ENCODE measurements at regions not wholly inside any gene's neighbourhood (a gene's known extent, or its start where the extent isn't known, plus 50 kb on each side); places are given as distances from the start of the nearest gene placed in this dataset.

- no peaks in the 10 kb centered on the region for H3K36me3 ChIP-seq (ENCODE audit: low read depth)
- no peak for ATAC-seq
- no peak overlapping the region for H3K4me3 ChIP-seq
- H3K9me3 ChIP-seq: no peaks in the 10 kb centered on the region
- intact Hi-C loops (cut with DNase I, micrococcal nuclease): no loop called here
- peaks cover 14% of the 10 kb centered on the region for H3K4me1 ChIP-seq (ENCODE audit: low read depth)
- no peak for TF ChIP-seq CTCF (IDR thresholded peaks at IDR 0.05)
- no peak for DNase-seq
Measured at GRCh38 chr7:344608-344994, 54.6 kb downstream of the FOXL3 start.

- DNase-seq (peak in 1 of 3 donors; percentile 29), ATAC-seq (no peak)
- Histone ChIP-seq H3K4me3 (no peak overlapping the region), H3K36me3 (ENCODE audit: low read depth) (no peaks in the 10 kb centered on the region), H3K4me1 (ENCODE audit: low read depth) (peaks cover 9% of the 10 kb centered on the region), H3K9me3 (no peaks in the 10 kb centered on the region)
- TF ChIP-seq CTCF (IDR thresholded peaks at IDR 0.05): no peak
- intact Hi-C loops (cut with DNase I, micrococcal nuclease): no loop called here
Measured at GRCh38 chr7:346116-346898, 56.3 kb downstream of the FOXL3 start.

- ATAC-seq: no peak
- peak in 1 of 3 donors; percentile 36 for DNase-seq
- no peaks in the 10 kb centered on the region for H3K9me3 ChIP-seq
- intact Hi-C loops (cut with DNase I, micrococcal nuclease): no loop called here
- no peak overlapping the region for H3K4me3 ChIP-seq
- no peak for TF ChIP-seq CTCF (IDR thresholded peaks at IDR 0.05)
- H3K36me3 ChIP-seq (ENCODE audit: low read depth): no peaks in the 10 kb centered on the region
- peaks cover under 1% of the 10 kb centered on the region for H3K4me1 ChIP-seq (ENCODE audit: low read depth)
Measured at GRCh38 chr7:347001-347590, 57.1 kb downstream of the FOXL3 start.

- Histone ChIP-seq H3K36me3 (ENCODE audit: low read depth) (no peaks in the 10 kb centered on the region), H3K4me3 (no peak overlapping the region), H3K4me1 (ENCODE audit: low read depth) (no peaks in the 10 kb centered on the region), H3K9me3 (no peaks in the 10 kb centered on the region)
- peak in 1 of 3 donors; percentile 30 for DNase-seq
- intact Hi-C loops (cut with DNase I, micrococcal nuclease): no loop called here
- ATAC-seq: no peak
- TF ChIP-seq CTCF (IDR thresholded peaks at IDR 0.05): no peak
Measured at GRCh38 chr7:347644-348479, 57.9 kb downstream of the FOXL3 start.

GRCh38 chr7:348480-348844, 58.5 kb downstream of the FOXL3 start:
- intact Hi-C loops (cut with DNase I, micrococcal nuclease): no loop called here
- peak in 1 of 3 donors; percentile 22 for DNase-seq
- ATAC-seq: no peak
- Histone ChIP-seq H3K9me3 (no peaks in the 10 kb centered on the region), H3K4me3 (no peak overlapping the region), H3K36me3 (ENCODE audit: low read depth) (no peaks in the 10 kb centered on the region), H3K4me1 (ENCODE audit: low read depth) (no peaks in the 10 kb centered on the region)
- no peak for TF ChIP-seq CTCF (IDR thresholded peaks at IDR 0.05)

All from mucosa of descending colon (tissue), 3 donors.